ENCODE measurements at regions not wholly inside any gene's neighbourhood (a gene's known extent, or its start where the extent isn't known, plus 50 kb on each side); places are given as distances from the start of the nearest gene placed in this dataset.

DNA sequence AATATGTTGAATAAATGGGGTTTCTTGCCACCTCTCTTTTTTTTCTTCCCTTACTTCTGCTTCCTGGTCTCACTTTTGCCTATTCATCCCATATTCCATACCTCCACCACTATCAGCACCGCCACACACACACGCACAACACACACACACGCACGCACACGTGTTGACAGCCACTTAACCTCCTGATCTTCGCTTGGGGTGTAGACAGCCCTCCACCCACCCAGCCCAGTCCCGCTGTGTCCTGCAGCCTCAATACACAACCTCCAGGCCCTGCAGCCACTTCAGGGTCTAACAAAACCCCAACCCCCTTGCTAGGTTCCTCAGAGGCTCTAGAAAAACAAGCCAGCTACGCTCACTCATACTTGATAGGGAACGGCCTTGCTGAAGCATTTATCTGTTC, 72.3 kb downstream of the LINC00237 start:
- H3K4me3 ChIP-seq: no peak overlapping the region
- H3K4me1 ChIP-seq (replicated peaks in 1 of 2): no peaks in the 10 kb centered on the region
- WGBS, 10 experiments: 46 to 100% (median 93%) methylated on average over 1 to 6 of the region's 9 CpGs; no CpG with 5 or more reads in 4 of the 10 experiments
- in situ Hi-C loops (cut with MboI; ENCODE audit: low pct_unique_long_range_greater_than_20kb in 2 of 9, low sequenced_read_pairs in 9 of 9, unreplicated experiment in 9 of 9): no loop called here
- H3K27ac ChIP-seq: no peak overlapping the region
- ATAC-seq (replicated peaks in 6 of 8): no peak

DNA sequence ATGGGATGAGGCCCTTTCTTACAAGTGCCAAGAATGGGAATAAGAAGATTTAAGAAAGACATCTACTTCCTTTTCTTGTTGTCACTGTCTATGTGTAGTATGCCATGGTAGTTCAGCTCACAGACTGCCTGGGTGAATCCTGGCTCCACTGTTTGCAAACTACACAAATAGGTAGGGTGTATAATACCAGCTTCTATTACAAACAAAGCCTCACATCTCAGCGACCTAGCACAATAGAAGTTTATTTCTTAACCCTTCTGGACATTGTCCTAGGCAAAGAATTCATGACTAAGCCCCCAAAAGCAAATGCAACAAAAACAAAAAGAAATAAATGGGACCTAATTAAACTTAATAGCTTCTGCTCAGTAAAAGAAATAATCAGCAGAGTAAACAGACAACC, 74.5 kb downstream of the LINC00237 start:
- WGBS, 10 experiments: 0 to 29% (median 17%) methylated on average over 1 of the region's 1 CpG; no CpG with 5 or more reads in 5 of the 10 experiments
- in situ Hi-C loops (cut with MboI; ENCODE audit: low pct_unique_long_range_greater_than_20kb in 2 of 9, low sequenced_read_pairs in 9 of 9, unreplicated experiment in 9 of 9): no loop called here
- peak in 1 of 8 experiments; percentile 19 for ATAC-seq (replicated peaks in 6 of 8)
- Histone ChIP-seq H3K27ac (no peak overlapping the region), H3K4me1 (replicated peaks in 1 of 2) (no peaks in the 10 kb centered on the region), H3K4me3 (no peak overlapping the region)

DNA sequence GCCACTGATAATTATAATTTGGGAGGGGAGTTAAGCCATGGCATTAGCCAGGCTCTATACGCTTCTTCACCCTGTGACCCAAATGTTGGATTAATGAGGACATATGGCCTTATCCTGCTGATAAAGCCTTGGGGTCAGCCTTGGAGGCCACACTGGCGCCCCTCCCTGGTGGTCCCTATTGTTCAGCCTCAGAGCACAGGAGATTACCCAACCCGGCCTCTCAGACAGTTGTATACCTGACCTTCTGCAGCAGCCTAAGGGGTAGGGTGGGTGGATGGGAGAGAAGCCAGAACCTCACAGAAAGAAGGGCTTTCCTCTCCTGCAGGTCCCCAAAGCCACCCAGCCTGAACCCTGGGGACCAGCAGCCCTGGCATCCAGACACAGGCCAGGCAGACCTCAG, 76.8 kb downstream of the LINC00237 start:
- in situ Hi-C loops (cut with MboI; ENCODE audit: low pct_unique_long_range_greater_than_20kb in 2 of 9, low sequenced_read_pairs in 9 of 9, unreplicated experiment in 9 of 9): no loop called here
- Histone ChIP-seq H3K4me3 (no peak overlapping the region), H3K4me1 (replicated peaks in 1 of 2) (no peaks in the 10 kb centered on the region), H3K27ac (no peak overlapping the region)
- WGBS, 10 experiments: 40 to 100% (median 73%) methylated on average over 1 to 2 of the region's 3 CpGs; no CpG with 5 or more reads in 5 of the 10 experiments
- no peak for ATAC-seq (replicated peaks in 6 of 8)

- Histone ChIP-seq H3K4me3 (no peak overlapping the region), H3K27ac (no peak overlapping the region), H3K4me1 (replicated peaks in 1 of 2) (no peaks in the 10 kb centered on the region)
- WGBS, 10 experiments: 14 to 100% (median 69%) methylated on average over 3 to 4 of the region's 4 CpGs; no CpG with 5 or more reads in 2 of the 10 experiments
- in situ Hi-C loops (cut with MboI; ENCODE audit: low pct_unique_long_range_greater_than_20kb in 2 of 9, low sequenced_read_pairs in 9 of 9, unreplicated experiment in 9 of 9): no loop called here
- ATAC-seq (replicated peaks in 6 of 8): no peak
Measured at GRCh38 chr20:21028921-21029320, 77.2 kb downstream of the LINC00237 start.

GRCh38 chr20:21028436-21028835, 77.7 kb downstream of the LINC00237 start:
- H3K4me1 ChIP-seq (replicated peaks in 1 of 2): no peaks in the 10 kb centered on the region
- ATAC-seq (replicated peaks in 6 of 8): no peak
- 0 to 80% (median 64%) methylated on average over 1 to 2 of the region's 3 CpGs; no CpG with 5 or more reads in 4 of the 10 experiments for WGBS, 10 experiments
- in situ Hi-C loops (cut with MboI; ENCODE audit: low pct_unique_long_range_greater_than_20kb in 2 of 9, low sequenced_read_pairs in 9 of 9, unreplicated experiment in 9 of 9): no loop called here
- no peak overlapping the region for H3K27ac ChIP-seq
- no peak overlapping the region for H3K4me3 ChIP-seq

DNA sequence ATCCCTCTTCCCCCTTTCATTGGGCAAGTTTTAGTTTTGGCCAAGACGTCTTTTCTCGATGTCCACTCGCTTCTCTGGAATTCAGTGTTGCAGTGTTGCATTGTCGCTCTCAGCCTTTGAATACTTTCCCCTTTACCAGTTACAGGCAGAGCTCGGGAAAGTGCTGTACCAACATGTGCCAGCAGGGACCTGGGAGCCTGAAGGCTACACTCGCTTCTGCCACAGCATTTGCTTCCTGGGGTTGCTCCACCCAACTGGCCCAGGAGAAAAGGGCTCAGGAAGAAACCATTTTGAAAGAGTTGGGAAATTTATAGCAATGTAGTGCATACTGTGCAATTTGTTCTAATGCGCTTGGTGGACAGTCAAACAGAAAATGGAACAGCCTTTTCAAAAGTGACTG, 78.6 kb downstream of the LINC00237 start:
- ATAC-seq (replicated peaks in 6 of 8): peak in 3 of 8 experiments; percentile 9 to 83 (median 32)
- no peak overlapping the region for H3K27ac ChIP-seq
- H3K4me3 ChIP-seq: no peak overlapping the region
- 25 to 100% (median 79%) methylated on average over 2 to 7 of the region's 7 CpGs for WGBS, 10 experiments
- no peaks in the 10 kb centered on the region for H3K4me1 ChIP-seq (replicated peaks in 1 of 2)
- in situ Hi-C loops (cut with MboI; ENCODE audit: low pct_unique_long_range_greater_than_20kb in 2 of 9, low sequenced_read_pairs in 9 of 9, unreplicated experiment in 9 of 9): no loop called here

DNA sequence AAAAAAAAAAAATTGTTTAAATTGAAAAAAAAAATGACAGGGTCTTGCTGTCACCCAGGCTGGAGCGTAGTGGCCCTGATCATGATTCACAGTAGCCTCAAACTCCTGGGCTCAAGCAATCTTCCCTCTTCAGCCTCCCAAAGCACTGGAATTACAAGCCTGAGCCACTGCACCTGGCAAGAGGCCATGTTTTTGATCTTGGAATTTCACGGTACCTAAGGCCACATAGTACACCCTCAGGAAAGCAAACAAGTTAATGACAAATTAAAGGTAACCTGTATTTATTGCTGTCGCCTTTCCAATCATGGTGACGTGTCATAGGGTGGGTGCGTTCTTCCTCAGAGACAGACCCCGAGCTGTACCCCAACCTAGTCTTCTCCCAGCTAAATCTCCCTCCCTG, 79.2 kb downstream of the LINC00237 start:
- no peak overlapping the region for H3K4me3 ChIP-seq
- no peak for ATAC-seq (replicated peaks in 6 of 8)
- no peaks in the 10 kb centered on the region for H3K4me1 ChIP-seq (replicated peaks in 1 of 2)
- 57 to 100% (median 96%) methylated on average over 1 to 6 of the region's 6 CpGs; no CpG with 5 or more reads in 1 of the 10 experiments for WGBS, 10 experiments
- H3K27ac ChIP-seq: no peak overlapping the region
- in situ Hi-C loops (cut with MboI; ENCODE audit: low pct_unique_long_range_greater_than_20kb in 2 of 9, low sequenced_read_pairs in 9 of 9, unreplicated experiment in 9 of 9): no loop called here

DNA sequence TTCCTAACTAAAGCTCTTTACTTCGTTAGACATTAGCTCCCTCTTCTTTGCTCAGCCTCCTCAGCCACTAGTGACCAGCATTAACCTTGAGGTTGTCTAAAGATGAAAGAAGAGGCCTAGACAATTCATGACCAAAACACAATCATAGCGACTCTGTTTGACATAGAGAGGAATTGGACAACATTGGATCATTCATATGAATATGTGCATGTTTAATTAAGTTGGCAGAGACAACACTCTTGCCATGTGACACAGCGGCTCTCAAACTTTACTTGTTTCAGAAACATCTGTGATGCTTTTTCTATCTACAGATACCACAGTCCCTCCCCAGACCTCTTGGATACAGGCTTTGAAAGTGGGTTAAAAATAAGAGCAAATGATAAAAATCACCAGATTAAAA, 81.7 kb downstream of the LINC00237 start:
- no peak overlapping the region for H3K27ac ChIP-seq
- H3K4me3 ChIP-seq: no peak overlapping the region
- H3K4me1 ChIP-seq (replicated peaks in 1 of 2): peaks cover 22% of the 10 kb centered on the region in 2 donors
- peak in 3 of 8 experiments; percentile 62 to 89 (median 85) for ATAC-seq (replicated peaks in 6 of 8)
- in situ Hi-C loops (cut with MboI; ENCODE audit: low pct_unique_long_range_greater_than_20kb in 2 of 9, low sequenced_read_pairs in 9 of 9, unreplicated experiment in 9 of 9): no loop called here
- WGBS, 10 experiments: 0 to 100% (median 78%) methylated on average over 1 to 3 of the region's 3 CpGs; no CpG with 5 or more reads in 1 of the 10 experiments

DNA sequence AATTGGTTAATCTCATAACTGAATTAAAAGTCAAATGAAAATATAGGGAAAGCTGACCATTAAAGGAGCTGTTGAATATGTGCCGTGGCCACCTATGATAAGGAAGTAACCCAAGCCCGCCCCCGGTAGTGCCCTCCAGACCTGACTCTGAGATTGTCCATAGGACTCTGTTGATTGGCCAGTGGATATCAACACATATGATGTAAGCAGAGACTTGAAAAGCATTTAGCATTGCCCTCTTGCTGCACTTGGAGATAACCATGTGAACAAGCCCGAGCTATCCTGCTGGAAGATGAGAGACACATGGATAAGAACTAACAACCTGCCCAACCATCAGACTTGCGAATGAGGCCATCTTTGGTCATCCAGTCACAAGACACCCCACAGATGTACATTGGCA, 83.2 kb downstream of the LINC00237 start:
- H3K4me1 ChIP-seq (replicated peaks in 1 of 2): peaks cover 22 to 23% of the 10 kb centered on the region in 2 donors
- in situ Hi-C loops (cut with MboI; ENCODE audit: low pct_unique_long_range_greater_than_20kb in 2 of 9, low sequenced_read_pairs in 9 of 9, unreplicated experiment in 9 of 9): no loop called here
- H3K4me3 ChIP-seq: no peak overlapping the region
- no peak overlapping the region for H3K27ac ChIP-seq
- ATAC-seq (replicated peaks in 6 of 8): no peak
- 33 to 100% (median 93%) methylated on average over 1 to 5 of the region's 5 CpGs; no CpG with 5 or more reads in 1 of the 10 experiments for WGBS, 10 experiments

GRCh38 chr20:21021472-21021790, 84.7 kb downstream of the LINC00237 start:
- 11 to 67% (median 15%) methylated on average over 1 of the region's 1 CpG; no CpG with 5 or more reads in 4 of the 10 experiments for WGBS, 10 experiments
- in situ Hi-C loops (cut with MboI; ENCODE audit: low pct_unique_long_range_greater_than_20kb in 2 of 9, low sequenced_read_pairs in 9 of 9, unreplicated experiment in 9 of 9): no loop called here

GRCh38 chr20:21020659-21021471, 85.3 kb downstream of the LINC00237 start:
- peaks cover 29 to 39% of the 10 kb centered on the region in 2 donors for H3K4me1 ChIP-seq (replicated peaks in 1 of 2)
- H3K4me3 ChIP-seq: no peak overlapping the region
- WGBS, 10 experiments: 11 to 82% (median 48%) methylated on average over 1 to 11 of the region's 11 CpGs
- no peak overlapping the region for H3K27ac ChIP-seq
- in situ Hi-C loops (cut with MboI; ENCODE audit: low pct_unique_long_range_greater_than_20kb in 2 of 9, low sequenced_read_pairs in 9 of 9, unreplicated experiment in 9 of 9): no loop called here
- ATAC-seq (replicated peaks in 6 of 8): peak; percentile 8 to 77 (median 66)

More at GRCh38 chr20:21021472-21021790, 84.7 kb downstream of the LINC00237 start:
- Histone ChIP-seq H3K4me3 (no peak overlapping the region), H3K27ac (no peak overlapping the region), H3K4me1 (replicated peaks in 1 of 2) (peaks cover 26 to 35% of the 10 kb centered on the region in 2 donors)
- peak in 5 of 8 experiments; percentile 22 to 66 (median 55) for ATAC-seq (replicated peaks in 6 of 8)

- no peak overlapping the region for H3K4me3 ChIP-seq
- in situ Hi-C loops (cut with MboI; ENCODE audit: low pct_unique_long_range_greater_than_20kb in 2 of 9, low sequenced_read_pairs in 9 of 9, unreplicated experiment in 9 of 9): no loop called here
- no peak overlapping the region for H3K27ac ChIP-seq
- 0 to 86% (median 31%) methylated on average over 1 to 13 of the region's 42 CpGs; no CpG with 5 or more reads in 2 of the 10 experiments for WGBS, 10 experiments
- ATAC-seq (replicated peaks in 6 of 8): peak in 7 of 8 experiments; percentile 32 to 86 (median 65)
- H3K4me1 ChIP-seq (replicated peaks in 1 of 2): peaks cover 29 to 39% of the 10 kb centered on the region in 2 donors
Measured at GRCh38 chr20:21019814-21020658, 86.1 kb downstream of the LINC00237 start.

GRCh38 chr20:21019468-21019813, 86.7 kb downstream of the LINC00237 start:
- no peak for ATAC-seq (replicated peaks in 6 of 8)
- WGBS, 10 experiments: 40 to 100% (median 65%) methylated on average over 1 to 8 of the region's 10 CpGs; no CpG with 5 or more reads in 3 of the 10 experiments
- in situ Hi-C loops (cut with MboI; ENCODE audit: low pct_unique_long_range_greater_than_20kb in 2 of 9, low sequenced_read_pairs in 9 of 9, unreplicated experiment in 9 of 9): no loop called here
- Histone ChIP-seq H3K4me3 (no peak overlapping the region), H3K27ac (no peak overlapping the region), H3K4me1 (replicated peaks in 1 of 2) (peaks cover 29 to 39% of the 10 kb centered on the region in 2 donors)
